ENCODE measurements at regions not wholly inside any gene's neighbourhood (a gene's known extent, or its start where the extent isn't known, plus 50 kb on each side); places are given as distances from the start of the nearest gene placed in this dataset.
"Not testable (repeated sequence)": the region's sequence is repeated elsewhere in the genome, so short reads cannot be mapped to it uniquely, and the experiment has no call there.

GRCh38 chrX:63209128-63209527 is 142.0 kb downstream of the SPIN4 start:
- TF ChIP-seq, protein P1, sequence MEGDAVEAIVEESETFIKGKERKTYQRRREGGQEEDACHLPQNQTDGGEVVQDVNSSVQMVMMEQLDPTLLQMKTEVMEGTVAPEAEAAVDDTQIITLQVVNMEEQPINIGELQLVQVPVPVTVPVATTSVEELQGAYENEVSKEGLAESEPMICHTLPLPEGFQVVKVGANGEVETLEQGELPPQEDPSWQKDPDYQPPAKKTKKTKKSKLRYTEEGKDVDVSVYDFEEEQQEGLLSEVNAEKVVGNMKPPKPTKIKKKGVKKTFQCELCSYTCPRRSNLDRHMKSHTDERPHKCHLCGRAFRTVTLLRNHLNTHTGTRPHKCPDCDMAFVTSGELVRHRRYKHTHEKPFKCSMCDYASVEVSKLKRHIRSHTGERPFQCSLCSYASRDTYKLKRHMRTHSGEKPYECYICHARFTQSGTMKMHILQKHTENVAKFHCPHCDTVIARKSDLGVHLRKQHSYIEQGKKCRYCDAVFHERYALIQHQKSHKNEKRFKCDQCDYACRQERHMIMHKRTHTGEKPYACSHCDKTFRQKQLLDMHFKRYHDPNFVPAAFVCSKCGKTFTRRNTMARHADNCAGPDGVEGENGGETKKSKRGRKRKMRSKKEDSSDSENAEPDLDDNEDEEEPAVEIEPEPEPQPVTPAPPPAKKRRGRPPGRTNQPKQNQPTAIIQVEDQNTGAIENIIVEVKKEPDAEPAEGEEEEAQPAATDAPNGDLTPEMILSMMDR (conservative IDR thresholded peaks at IDR 0.05; ENCODE audit: low read depth, low read length): not testable (repeated sequence)
- TF ChIP-seq POLR2A (IDR thresholded peaks at IDR 0.05; ENCODE audit: low read depth, low read length); RAD21 (IDR thresholded peaks at IDR 0.05; ENCODE audit: low read length); MAFK (IDR thresholded peaks at IDR 0.05; ENCODE audit: low read depth, low read length); MXI1 (IDR thresholded peaks at IDR 0.05; ENCODE audit: borderline replicate concordance, low read depth, low read length); RFX5 (IDR thresholded peaks at IDR 0.05; ENCODE audit: low read depth, low read length); MAZ (IDR thresholded peaks at IDR 0.05; ENCODE audit: borderline replicate concordance, low read depth, low read length); CHD1 (IDR thresholded peaks at IDR 0.05; ENCODE audit: low read depth, low read length); FOS (IDR thresholded peaks at IDR 0.05; ENCODE audit: low read depth, low read length): not testable (repeated sequence)
- TF ChIP-seq, protein P2, sequence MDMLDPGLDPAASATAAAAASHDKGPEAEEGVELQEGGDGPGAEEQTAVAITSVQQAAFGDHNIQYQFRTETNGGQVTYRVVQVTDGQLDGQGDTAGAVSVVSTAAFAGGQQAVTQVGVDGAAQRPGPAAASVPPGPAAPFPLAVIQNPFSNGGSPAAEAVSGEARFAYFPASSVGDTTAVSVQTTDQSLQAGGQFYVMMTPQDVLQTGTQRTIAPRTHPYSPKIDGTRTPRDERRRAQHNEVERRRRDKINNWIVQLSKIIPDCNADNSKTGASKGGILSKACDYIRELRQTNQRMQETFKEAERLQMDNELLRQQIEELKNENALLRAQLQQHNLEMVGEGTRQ (IDR thresholded peaks at IDR 0.05; ENCODE audit: low read depth, low read length): not testable (repeated sequence)
- TF ChIP-seq, protein P3, sequence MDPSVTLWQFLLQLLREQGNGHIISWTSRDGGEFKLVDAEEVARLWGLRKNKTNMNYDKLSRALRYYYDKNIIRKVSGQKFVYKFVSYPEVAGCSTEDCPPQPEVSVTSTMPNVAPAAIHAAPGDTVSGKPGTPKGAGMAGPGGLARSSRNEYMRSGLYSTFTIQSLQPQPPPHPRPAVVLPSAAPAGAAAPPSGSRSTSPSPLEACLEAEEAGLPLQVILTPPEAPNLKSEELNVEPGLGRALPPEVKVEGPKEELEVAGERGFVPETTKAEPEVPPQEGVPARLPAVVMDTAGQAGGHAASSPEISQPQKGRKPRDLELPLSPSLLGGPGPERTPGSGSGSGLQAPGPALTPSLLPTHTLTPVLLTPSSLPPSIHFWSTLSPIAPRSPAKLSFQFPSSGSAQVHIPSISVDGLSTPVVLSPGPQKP (IDR thresholded peaks at IDR 0.05; ENCODE audit: borderline replicate concordance, low read depth, low read length): not testable (repeated sequence)
